KG1 (cell line): ENCODE measurements at regions not wholly inside any gene's neighbourhood (a gene's known extent, or its start where the extent isn't known, plus 50 kb on each side); places are given as distances from the start of the nearest gene placed in this dataset.
A peak's percentile ranks its signal among the peaks of the same experiment; 100 is the strongest.
"Not testable (repeated sequence)": the region's sequence is repeated elsewhere in the genome, so short reads cannot be mapped to it uniquely, and the experiment has no call there.

Source experiments
- DNase-seq: peaks from one replicate; lab custom pipeline; 2025; lab: John Stamatoyannopoulos, UW

- no peak for DNase-seq
These were observed 182.0 kb upstream of the SPOPL start for GRCh38 chr2:138319616-138320015.

- DNase-seq = no peak
These were observed 180.1 kb upstream of the SPOPL start for GRCh38 chr2:138321458-138321857.

- DNase-seq = no peak
These were observed 178.0 kb upstream of the SPOPL start for GRCh38 chr2:138323382-138324067.

GRCh38 chr2:138324068-138324771, 177.3 kb upstream of the SPOPL start:
- DNase-seq = no peak

- DNase-seq = no peak
These were observed 173.6 kb upstream of the SPOPL start for GRCh38 chr2:138327967-138328366.

GRCh38 chr2:138329162-138329561, 172.4 kb upstream of the SPOPL start:
- DNase-seq = no peak

- DNase-seq = no peak
These were observed 172.0 kb upstream of the SPOPL start for GRCh38 chr2:138329591-138329990.

- no peak for DNase-seq
These were observed 168.4 kb upstream of the SPOPL start for GRCh38 chr2:138333121-138333520.

GRCh38 chr2:138333677-138334076, 167.9 kb upstream of the SPOPL start:
- no peak for DNase-seq

GRCh38 chr2:138334323-138334722, 167.2 kb upstream of the SPOPL start:
- no peak for DNase-seq

GRCh38 chr2:138335036-138335435, 166.5 kb upstream of the SPOPL start:
- no peak for DNase-seq

- DNase-seq = no peak
These were observed 165.4 kb upstream of the SPOPL start for GRCh38 chr2:138336146-138336545.

- DNase-seq = no peak
These were observed 146.3 kb upstream of the SPOPL start for GRCh38 chr2:138355244-138355643.

- DNase-seq = no peak
These were observed 145.4 kb upstream of the SPOPL start for GRCh38 chr2:138356178-138356577.

- DNase-seq = no peak
These were observed 142.0 kb upstream of the SPOPL start for GRCh38 chr2:138359532-138359931.

- DNase-seq = no peak
These were observed 136.9 kb upstream of the SPOPL start for GRCh38 chr2:138364554-138365162.

- no peak for DNase-seq
These were observed 136.0 kb upstream of the SPOPL start for GRCh38 chr2:138365581-138365980.

- DNase-seq = no peak
These were observed 131.7 kb upstream of the SPOPL start for GRCh38 chr2:138369856-138370255.

GRCh38 chr2:138373993-138374408, 127.6 kb upstream of the SPOPL start:
- peak; percentile 19 for DNase-seq

- DNase-seq = no peak
These were observed 120.2 kb upstream of the SPOPL start for GRCh38 chr2:138381373-138381772.

GRCh38 chr2:138382672-138383071, 118.9 kb upstream of the SPOPL start:
- no peak for DNase-seq

GRCh38 chr2:138386191-138386590, 115.4 kb upstream of the SPOPL start:
- DNase-seq = not testable (repeated sequence)

- DNase-seq = no peak
These were observed 112.5 kb upstream of the SPOPL start for GRCh38 chr2:138389063-138389462.
